ENCODE measurements at regions not wholly inside any gene's neighbourhood (a gene's known extent, or its start where the extent isn't known, plus 50 kb on each side); places are given as distances from the start of the nearest gene placed in this dataset.
"Not testable (repeated sequence)": the region's sequence is repeated elsewhere in the genome, so short reads cannot be mapped to it uniquely, and the experiment has no call there.

- DNase-seq (ENCODE audit: low spot score): no peak
These were observed 339.7 kb downstream of the CGGBP1 start for GRCh38 chr3:87719060-87719459.

GRCh38 chr3:87710511-87710910 is 348.3 kb downstream of the CGGBP1 start:
- no peak for DNase-seq (ENCODE audit: low spot score)

GRCh38 chr3:87710028-87710427 is 348.8 kb downstream of the CGGBP1 start:
- DNase-seq (ENCODE audit: low spot score): no peak

- no peak for DNase-seq (ENCODE audit: low spot score)
These were observed 352.6 kb downstream of the CGGBP1 start for GRCh38 chr3:87706176-87706575.

- DNase-seq (ENCODE audit: low spot score): no peak
These were observed 356.2 kb downstream of the CGGBP1 start for GRCh38 chr3:87702600-87702999.

GRCh38 chr3:87696124-87697013 is 362.4 kb downstream of the CGGBP1 start:
- DNase-seq (ENCODE audit: low spot score): no peak

GRCh38 chr3:87694678-87695077 is 364.1 kb downstream of the CGGBP1 start:
- no peak for DNase-seq (ENCODE audit: low spot score)

GRCh38 chr3:87691109-87691508 is 367.7 kb downstream of the CGGBP1 start:
- no peak for DNase-seq (ENCODE audit: low spot score)

- DNase-seq (ENCODE audit: low spot score): not testable (repeated sequence)
These were observed 379.7 kb downstream of the CGGBP1 start for GRCh38 chr3:87678984-87679660.

- no peak for DNase-seq (ENCODE audit: low spot score)
These were observed 384.2 kb downstream of the CGGBP1 start for GRCh38 chr3:87674397-87675161.

GRCh38 chr3:87673132-87673531 is 385.7 kb downstream of the CGGBP1 start:
- DNase-seq (ENCODE audit: low spot score): no peak

- no peak for DNase-seq (ENCODE audit: low spot score)
These were observed 377.8 kb upstream of the POU1F1 start for GRCh38 chr3:87654184-87654583.

GRCh38 chr3:87653138-87653537 is 376.8 kb upstream of the POU1F1 start:
- not testable (repeated sequence) for DNase-seq (ENCODE audit: low spot score)

- no peak for DNase-seq (ENCODE audit: low spot score)
These were observed 358.0 kb upstream of the POU1F1 start for GRCh38 chr3:87634426-87634825.

- no peak for DNase-seq (ENCODE audit: low spot score)
These were observed 350.9 kb upstream of the POU1F1 start for GRCh38 chr3:87627316-87627715.

- no peak for DNase-seq (ENCODE audit: low spot score)
These were observed 350.2 kb upstream of the POU1F1 start for GRCh38 chr3:87626546-87626945.

- no peak for DNase-seq (ENCODE audit: low spot score)
These were observed 349.5 kb upstream of the POU1F1 start for GRCh38 chr3:87625876-87626275.

GRCh38 chr3:87624860-87625259 is 348.5 kb upstream of the POU1F1 start:
- DNase-seq (ENCODE audit: low spot score): no peak

- no peak for DNase-seq (ENCODE audit: low spot score)
These were observed 345.3 kb upstream of the POU1F1 start for GRCh38 chr3:87621667-87622066.

- DNase-seq (ENCODE audit: low spot score): no peak
These were observed 339.1 kb upstream of the POU1F1 start for GRCh38 chr3:87615506-87615905.

- DNase-seq (ENCODE audit: low spot score): no peak
These were observed 338.6 kb upstream of the POU1F1 start for GRCh38 chr3:87614998-87615397.

GRCh38 chr3:87607234-87607633 is 330.9 kb upstream of the POU1F1 start:
- DNase-seq (ENCODE audit: low spot score): no peak

- no peak for DNase-seq (ENCODE audit: low spot score)
These were observed 319.4 kb upstream of the POU1F1 start for GRCh38 chr3:87595798-87596197.
